ENCODE measurements at regions not wholly inside any gene's neighbourhood (a gene's known extent, or its start where the extent isn't known, plus 50 kb on each side); places are given as distances from the start of the nearest gene placed in this dataset.

DNA sequence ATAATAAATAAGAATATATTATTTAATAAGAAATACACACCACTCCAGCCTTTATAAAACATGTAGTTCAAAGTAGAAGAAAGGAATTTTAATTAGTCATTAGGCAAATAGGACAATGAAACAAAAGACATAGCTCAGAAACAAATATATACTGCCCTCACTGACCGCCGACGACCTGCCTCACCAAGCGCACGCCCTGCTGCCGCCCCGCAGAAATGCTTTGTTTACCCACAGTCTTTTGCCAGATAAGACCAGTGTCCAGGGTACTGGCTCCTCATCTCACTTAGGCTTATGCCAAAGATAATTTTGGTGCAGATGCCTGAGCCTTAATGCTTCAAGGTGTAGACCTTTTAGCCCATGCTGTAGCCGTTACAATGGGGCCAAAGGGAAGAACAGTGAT is 199.5 kb downstream of the HHIP start:
- TF ChIP-seq CTCF (optimal IDR thresholded peaks at IDR 0.05 in 1 of 3, IDR thresholded peaks at IDR 0.05 in 1 of 3, conservative IDR thresholded peaks at IDR 0.05 in 1 of 3; ENCODE audit: extremely low read depth in 1 of 3, insufficient read depth in 2 of 3, low read length in 3 of 3) (no peak), EZH2 (IDR thresholded peaks at IDR 0.05; ENCODE audit: low read length) (no peak)

All from keratinocyte (primary cell).